GM12873 (cell line): ENCODE measurements at regions not wholly inside any gene's neighbourhood (a gene's known extent, or its start where the extent isn't known, plus 50 kb on each side); places are given as distances from the start of the nearest gene placed in this dataset.

Source experiments
- CTCF ChIP-seq: IDR thresholded peaks from 2 replicates; pipeline ENCODE4 v1.5.1; 2012; ENCODE audit warnings: low read depth, mild to moderate bottlenecking, moderate library complexity, low read length, control low read depth; ENCODE audit not compliant: insufficient read depth; ENCODE audit errors: missing control alignments

GRCh38 chr13:104799152-104799551, 1732.9 kb upstream of the SLC10A2 start:
- no peak for TF ChIP-seq CTCF

GRCh38 chr13:104798486-104798885, 1732.3 kb upstream of the SLC10A2 start:
- TF ChIP-seq CTCF, result no peak

- TF ChIP-seq CTCF, result no peak
Measured at GRCh38 chr13:104796581-104796980, 1730.4 kb upstream of the SLC10A2 start.

GRCh38 chr13:104785952-104786351, 1719.7 kb upstream of the SLC10A2 start:
- TF ChIP-seq CTCF, result no peak

- no peak for TF ChIP-seq CTCF
Measured at GRCh38 chr13:104784891-104785290, 1718.7 kb upstream of the SLC10A2 start.

GRCh38 chr13:104782741-104783140, 1716.5 kb upstream of the SLC10A2 start:
- TF ChIP-seq CTCF, result no peak

- no peak for TF ChIP-seq CTCF
Measured at GRCh38 chr13:104779311-104779993, 1713.2 kb upstream of the SLC10A2 start.
